Mesenchymal stem cell (in vitro differentiated cells and primary cell): ENCODE measurements at regions not wholly inside any gene's neighbourhood (a gene's known extent, or its start where the extent isn't known, plus 50 kb on each side); places are given as distances from the start of the nearest gene placed in this dataset.

Experiments
- DNase-seq: peaks from one replicate; pipeline ENCODE4 v3.0.0-alpha.2; 2013
- H2AFZ ChIP-seq: one replicate; pipeline ENCODE4 v1.6.1; 2013; ENCODE audit warnings: low read depth, mild to moderate bottlenecking, control low read depth, inconsistent platforms, low read length, moderate library complexity
- H2AK5ac ChIP-seq: 2 replicates; pipeline ENCODE4 v1.6.1; 2013; ENCODE audit warnings: low read length, moderate library complexity, mild to moderate bottlenecking, inconsistent platforms; ENCODE audit not compliant: severe bottlenecking
- H2BK120ac ChIP-seq: one replicate; pipeline ENCODE4 v1.6.1; 2013; ENCODE audit warnings: low read depth, mild to moderate bottlenecking, inconsistent platforms, low read length, moderate library complexity
- H2BK12ac ChIP-seq, 2 experiments: one replicate each; pipeline ENCODE4 v1.6.1; 2013; ENCODE audit warnings: inconsistent platforms in 2 of 2, low read length in 2 of 2, mild to moderate bottlenecking in 2 of 2, moderate library complexity in 2 of 2, control low read depth in 1 of 2
- H2BK15ac ChIP-seq: one replicate; pipeline ENCODE4 v1.6.1; 2013; ENCODE audit warnings: mild to moderate bottlenecking, low read depth, inconsistent platforms; ENCODE audit not compliant: poor library complexity, severe bottlenecking
- H2BK5ac ChIP-seq: 2 replicates; pipeline ENCODE4 v1.6.1; 2013; ENCODE audit warnings: low read depth, mild to moderate bottlenecking, low read length, control low read depth, inconsistent platforms; ENCODE audit not compliant: poor library complexity, severe bottlenecking
- H3K14ac ChIP-seq, 2 experiments: one replicate each; pipeline ENCODE4 v1.6.1; 2013; ENCODE audit warnings: inconsistent platforms in 2 of 2, low read length in 2 of 2, control low read depth in 1 of 2, mild to moderate bottlenecking in 1 of 2, moderate library complexity in 1 of 2
- H3K18ac ChIP-seq, 2 experiments: one replicate each; pipeline ENCODE4 v1.6.1; 2013; ENCODE audit warnings: inconsistent platforms in 2 of 2, low read length in 2 of 2, control low read depth in 1 of 2, low read depth in 1 of 2, mild to moderate bottlenecking in 1 of 2
- H3K23ac ChIP-seq, 2 experiments: one replicate each; pipeline ENCODE4 v1.6.1; 2013; ENCODE audit warnings: inconsistent platforms in 2 of 2, low read length in 2 of 2, mild to moderate bottlenecking in 2 of 2, moderate library complexity in 2 of 2, control low read depth in 1 of 2
- H3K27ac ChIP-seq: 2 replicates; pipeline ENCODE4 v1.5.1; 2013; ENCODE audit warnings: mild to moderate bottlenecking, moderate library complexity, low read length, control low read depth, inconsistent platforms; ENCODE audit not compliant: poor library complexity, severe bottlenecking
- H3K27me3 ChIP-seq, 2 experiments: 2 replicates each; pipeline versions ENCODE4 v1.6.1 to v1.7.0; 2013; ENCODE audit warnings: low read length in 2 of 2, mild to moderate bottlenecking in 2 of 2, moderate library complexity in 2 of 2, control low read depth in 1 of 2, inconsistent platforms in 1 of 2; ENCODE audit not compliant: control insufficient read depth in 1 of 2, insufficient read depth in 1 of 2
- H3K36me3 ChIP-seq, 2 experiments: 2 replicates each; pipeline versions ENCODE4 v1.6.1 to v1.7.0; 2013; ENCODE audit warnings: low read length in 2 of 2, control low read depth in 1 of 2, inconsistent platforms in 1 of 2, low read depth in 1 of 2, mild to moderate bottlenecking in 1 of 2; ENCODE audit not compliant: insufficient read depth in 2 of 2, control insufficient read depth in 1 of 2
- H3K4ac ChIP-seq, 2 experiments: one replicate each; pipeline ENCODE4 v1.6.1; 2013; ENCODE audit warnings: inconsistent platforms in 2 of 2, low read length in 2 of 2, mild to moderate bottlenecking in 2 of 2, moderate library complexity in 2 of 2, control low read depth in 1 of 2, low read depth in 1 of 2
- H3K4me1 ChIP-seq: 2 replicates; pipeline ENCODE4 v1.6.1; 2013; ENCODE audit warnings: low read depth, low read length, control low read depth; ENCODE audit not compliant: control insufficient read depth, insufficient read depth
- H3K4me2 ChIP-seq: 2 replicates; pipeline ENCODE4 v1.6.1; 2013; ENCODE audit warnings: low read length, mild to moderate bottlenecking, inconsistent platforms; ENCODE audit not compliant: poor library complexity, severe bottlenecking
- H3K4me3 ChIP-seq, 2 experiments: 2 replicates each; pipeline versions ENCODE4 v1.5.1 to v1.7.0; 2013; ENCODE audit warnings: low read length in 2 of 2, mild to moderate bottlenecking in 2 of 2, control low read depth in 1 of 2, low read depth in 1 of 2; ENCODE audit not compliant: insufficient read depth in 1 of 2
- H3K79me1 ChIP-seq: replicated peaks from 2 replicates; pipeline ENCODE4 v1.6.1; 2013; ENCODE audit warnings: mild to moderate bottlenecking, control low read depth, low read length, inconsistent platforms; ENCODE audit not compliant: poor library complexity, severe bottlenecking
- H3K9ac ChIP-seq: 2 replicates; pipeline ENCODE4 v1.7.0; 2013; ENCODE audit warnings: mild to moderate bottlenecking, low read length, moderate library complexity
- H3K9me3 ChIP-seq: 2 replicates; pipeline ENCODE4 v1.7.0; 2013; ENCODE audit warnings: mild to moderate bottlenecking, low read length; ENCODE audit not compliant: control insufficient read depth
- H4K8ac ChIP-seq: one replicate; pipeline ENCODE4 v1.6.1; 2013; ENCODE audit warnings: inconsistent platforms, mild to moderate bottlenecking, low read length, moderate library complexity
- H4K91ac ChIP-seq: one replicate; pipeline ENCODE4 v1.6.1; 2013; ENCODE audit warnings: mild to moderate bottlenecking, low read length, inconsistent platforms
- WGBS: methylation state at CpG from one replicate; pipeline ENCODE4 v1.1.7; 2013; ENCODE audit warnings: mixed read lengths; 5-methylcytosine and 5-hydroxymethylcytosine counted together

DNA sequence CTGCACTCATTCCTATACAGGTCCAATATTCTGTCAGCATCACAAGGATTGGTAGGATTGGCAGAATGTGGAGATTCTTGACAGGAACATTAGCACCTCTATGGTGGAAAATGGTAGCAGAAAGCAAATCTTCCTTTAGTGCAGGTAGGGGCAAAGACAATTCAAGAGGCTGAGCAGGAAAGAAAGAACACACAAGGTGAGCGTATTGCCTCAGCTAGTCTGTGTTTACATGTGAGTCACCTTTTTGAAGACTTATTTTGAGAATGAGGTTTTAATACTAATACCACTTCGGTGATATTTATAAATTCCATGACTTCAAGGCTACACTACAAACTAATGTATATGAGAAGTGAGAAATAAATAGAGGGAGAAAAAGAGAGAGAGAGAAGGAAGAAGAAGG is 717.0 kb downstream of the BRINP1 start:
- Histone ChIP-seq H2BK5ac (no peak overlapping the region), H4K91ac (no peak overlapping the region), H2AFZ (no peak overlapping the region), H3K14ac (no peak overlapping the region), H2AK5ac (no peak overlapping the region), H3K27me3 (no peaks in the 10 kb centered on the region), H3K9ac (no peak overlapping the region), H2BK12ac (no peak overlapping the region), H2BK15ac (no peak overlapping the region), H2BK120ac (no peak overlapping the region), H3K18ac (no peak overlapping the region), H3K36me3 (no peaks in the 10 kb centered on the region), H3K9me3 (peaks cover 14% of the 10 kb centered on the region), H4K8ac (no peak overlapping the region), H3K27ac (no peak overlapping the region), H3K4ac (no peak overlapping the region), H3K23ac (no peak overlapping the region), H3K4me1 (no peaks in the 10 kb centered on the region), H3K79me1 (no peaks in the 10 kb centered on the region), H3K4me3 (no peak overlapping the region), H3K4me2 (no peak overlapping the region)
- DNase-seq, result no peak
- no CpG with 5 or more reads among the region's 2 CpGs for WGBS

GRCh38 chr9:118652912-118653311 is 716.3 kb downstream of the BRINP1 start:
- Histone ChIP-seq H2BK15ac (no peak overlapping the region), H3K4ac (no peak overlapping the region), H3K4me1 (no peaks in the 10 kb centered on the region), H3K9ac (no peak overlapping the region), H3K27me3 (no peaks in the 10 kb centered on the region), H3K4me2 (no peak overlapping the region), H2BK5ac (no peak overlapping the region), H2BK120ac (no peak overlapping the region), H4K91ac (no peak overlapping the region), H4K8ac (no peak overlapping the region), H3K9me3 (peaks cover 8% of the 10 kb centered on the region), H3K36me3 (no peaks in the 10 kb centered on the region), H3K4me3 (no peak overlapping the region), H3K27ac (no peak overlapping the region), H3K23ac (no peak overlapping the region), H3K14ac (no peak overlapping the region), H2AFZ (no peak overlapping the region), H3K79me1 (no peaks in the 10 kb centered on the region), H3K18ac (no peak overlapping the region), H2AK5ac (no peak overlapping the region), H2BK12ac (no peak overlapping the region)
- DNase-seq, result no peak
- WGBS, result no CpG with 5 or more reads among the region's 2 CpGs

- H2AK5ac ChIP-seq, result no peak overlapping the region
- H3K9me3 ChIP-seq, result peaks cover 8% of the 10 kb centered on the region
- WGBS, result 60% methylated on average over 6 of the region's 6 CpGs
- H3K27me3 ChIP-seq, result no peaks in the 10 kb centered on the region
- H4K91ac ChIP-seq, result no peak overlapping the region
- H3K4ac ChIP-seq, result no peak overlapping the region
- H3K4me1 ChIP-seq, result no peaks in the 10 kb centered on the region
- H3K14ac ChIP-seq, result no peak overlapping the region
- H2BK12ac ChIP-seq, result no peak overlapping the region
- no peak overlapping the region for H2BK5ac ChIP-seq
- no peak overlapping the region for H2BK120ac ChIP-seq
- H3K18ac ChIP-seq, result no peak overlapping the region
- no peak overlapping the region for H3K23ac ChIP-seq
- no peak overlapping the region for H3K4me3 ChIP-seq
- no peak overlapping the region for H2BK15ac ChIP-seq
- no peak overlapping the region for H4K8ac ChIP-seq
- no peak overlapping the region for H2AFZ ChIP-seq
- no peak overlapping the region for H3K27ac ChIP-seq
- no peak for DNase-seq
- no peaks in the 10 kb centered on the region for H3K79me1 ChIP-seq
- H3K9ac ChIP-seq, result no peak overlapping the region
- no peaks in the 10 kb centered on the region for H3K36me3 ChIP-seq
- no peak overlapping the region for H3K4me2 ChIP-seq
Measured at GRCh38 chr9:118659011-118659410, 710.2 kb downstream of the BRINP1 start.

DNA sequence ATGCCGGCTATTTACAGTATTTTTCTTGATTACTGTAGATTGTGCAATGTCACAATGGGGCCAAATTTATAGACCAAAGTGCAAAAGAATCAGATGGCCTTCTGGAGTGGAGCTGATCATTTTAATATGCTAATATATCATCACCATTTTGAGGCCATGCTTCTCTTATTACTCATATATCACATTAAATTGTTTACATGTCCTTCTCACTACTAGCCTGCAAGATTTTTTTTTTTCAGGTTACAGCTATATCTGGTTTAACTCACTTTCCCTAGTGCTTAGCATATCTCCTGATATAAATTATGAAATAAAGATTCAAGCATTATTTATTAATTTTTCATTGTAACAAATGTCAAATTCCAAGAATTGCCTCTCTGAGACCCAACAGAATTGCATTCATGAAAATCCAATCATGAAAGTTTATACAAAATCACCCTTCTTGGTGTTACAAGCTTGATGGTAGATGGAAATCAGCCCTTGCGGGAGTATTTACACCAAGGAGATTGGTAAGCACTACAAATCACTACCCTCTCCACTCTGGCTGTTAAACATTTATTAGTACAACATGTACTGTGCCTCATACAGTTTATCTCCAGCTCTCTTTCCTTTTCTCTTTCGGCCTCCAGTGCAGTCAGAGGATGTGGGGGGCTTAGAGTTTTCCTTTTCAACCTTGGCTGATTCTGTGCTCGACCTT is 703.9 kb downstream of the BRINP1 start:
- Histone ChIP-seq H3K23ac (no peak overlapping the region), H2BK5ac (no peak overlapping the region), H3K36me3 (no peaks in the 10 kb centered on the region), H3K27ac (no peak overlapping the region), H2BK15ac (no peak overlapping the region), H3K27me3 (no peaks in the 10 kb centered on the region), H3K4me1 (no peaks in the 10 kb centered on the region), H2AFZ (no peak overlapping the region), H3K14ac (no peak overlapping the region), H4K91ac (no peak overlapping the region), H3K18ac (no peak overlapping the region), H3K9ac (no peak overlapping the region), H3K4me2 (no peak overlapping the region), H3K79me1 (no peaks in the 10 kb centered on the region), H3K9me3 (peaks cover 10% of the 10 kb centered on the region), H4K8ac (no peak overlapping the region), H3K4me3 (no peak overlapping the region), H3K4ac (no peak overlapping the region), H2BK12ac (no peak overlapping the region), H2AK5ac (no peak overlapping the region), H2BK120ac (no peak overlapping the region)
- no peak for DNase-seq
- WGBS, result 57% methylated on average over 3 of the region's 4 CpGs
